ENCODE measurements at regions not wholly inside any gene's neighbourhood (a gene's known extent, or its start where the extent isn't known, plus 50 kb on each side); places are given as distances from the start of the nearest gene placed in this dataset.

DNA sequence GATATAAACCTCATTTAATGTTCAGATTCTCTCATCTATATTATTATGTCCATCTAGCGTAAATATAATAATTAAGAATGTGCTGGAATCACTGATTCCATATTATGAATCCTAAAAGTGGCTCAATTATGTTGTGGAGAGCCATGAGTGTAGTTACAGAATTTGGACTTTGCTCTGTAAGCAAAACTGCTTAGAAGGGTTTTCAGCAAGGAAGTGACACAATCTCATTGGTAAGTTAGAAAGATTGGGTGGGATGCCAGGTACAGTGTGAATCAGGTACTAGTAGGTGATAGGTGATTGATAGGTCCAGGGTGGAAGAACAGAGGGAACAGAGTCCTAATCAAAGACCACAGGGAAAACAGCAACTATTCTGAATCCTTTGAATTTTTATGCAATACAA lies 74.9 kb upstream of the ABLIM1 start:
- no peak overlapping the region for H3K4me3 ChIP-seq (ENCODE audit: insufficient read depth, low read depth, low read length)
- DNase-seq (ENCODE audit: low read depth) = no peak
- H3K27ac ChIP-seq (ENCODE audit: low read depth, low read length) = no peak overlapping the region
- no peaks in the 10 kb centered on the region for H3K79me2 ChIP-seq (ENCODE audit: insufficient read depth, low read length)
- no peak overlapping the region for H3K27ac Mint-ChIP-seq (ENCODE audit: unreplicated experiment)
- no peak overlapping the region for H3K4me3 Mint-ChIP-seq (ENCODE audit: unreplicated experiment)
- H3K27me3 Mint-ChIP-seq (ENCODE audit: low read depth, unreplicated experiment) = no peaks in the 10 kb centered on the region
- no peak overlapping the region for H3K9ac ChIP-seq (ENCODE audit: low read length)
- H3K27me3 ChIP-seq (ENCODE audit: insufficient read depth, low read length) = no peaks in the 10 kb centered on the region
- no peaks in the 10 kb centered on the region for H4K20me1 ChIP-seq (ENCODE audit: insufficient read depth, low read length)
- H3K9me3 ChIP-seq (ENCODE audit: insufficient read depth, low read depth, low read length) = no peaks in the 10 kb centered on the region
- H3K36me3 ChIP-seq (ENCODE audit: insufficient read depth, low read length) = no peaks in the 10 kb centered on the region
- H3K4me1 ChIP-seq (ENCODE audit: insufficient read depth, low read length) = no peaks in the 10 kb centered on the region
- H3K4me2 ChIP-seq (ENCODE audit: low read length) = no peak overlapping the region
- no peak for FAIRE-seq
- H3K36me3 Mint-ChIP-seq (ENCODE audit: low read depth, unreplicated experiment) = no peaks in the 10 kb centered on the region
- no peaks in the 10 kb centered on the region for H3K4me1 Mint-ChIP-seq (ENCODE audit: low read depth, unreplicated experiment)
- H3K9me3 Mint-ChIP-seq (ENCODE audit: unreplicated experiment) = no peaks in the 10 kb centered on the region
- no peak overlapping the region for H2AFZ ChIP-seq (ENCODE audit: low read depth, low read length)
- no peak for TF ChIP-seq EZH2 (IDR thresholded peaks at IDR 0.05; ENCODE audit: insufficient read depth, low read length)
- TF ChIP-seq, protein P1, sequence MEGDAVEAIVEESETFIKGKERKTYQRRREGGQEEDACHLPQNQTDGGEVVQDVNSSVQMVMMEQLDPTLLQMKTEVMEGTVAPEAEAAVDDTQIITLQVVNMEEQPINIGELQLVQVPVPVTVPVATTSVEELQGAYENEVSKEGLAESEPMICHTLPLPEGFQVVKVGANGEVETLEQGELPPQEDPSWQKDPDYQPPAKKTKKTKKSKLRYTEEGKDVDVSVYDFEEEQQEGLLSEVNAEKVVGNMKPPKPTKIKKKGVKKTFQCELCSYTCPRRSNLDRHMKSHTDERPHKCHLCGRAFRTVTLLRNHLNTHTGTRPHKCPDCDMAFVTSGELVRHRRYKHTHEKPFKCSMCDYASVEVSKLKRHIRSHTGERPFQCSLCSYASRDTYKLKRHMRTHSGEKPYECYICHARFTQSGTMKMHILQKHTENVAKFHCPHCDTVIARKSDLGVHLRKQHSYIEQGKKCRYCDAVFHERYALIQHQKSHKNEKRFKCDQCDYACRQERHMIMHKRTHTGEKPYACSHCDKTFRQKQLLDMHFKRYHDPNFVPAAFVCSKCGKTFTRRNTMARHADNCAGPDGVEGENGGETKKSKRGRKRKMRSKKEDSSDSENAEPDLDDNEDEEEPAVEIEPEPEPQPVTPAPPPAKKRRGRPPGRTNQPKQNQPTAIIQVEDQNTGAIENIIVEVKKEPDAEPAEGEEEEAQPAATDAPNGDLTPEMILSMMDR (IDR thresholded peaks at IDR 0.05; ENCODE audit: insufficient read depth, low read depth, low read length) = no peak

DNA sequence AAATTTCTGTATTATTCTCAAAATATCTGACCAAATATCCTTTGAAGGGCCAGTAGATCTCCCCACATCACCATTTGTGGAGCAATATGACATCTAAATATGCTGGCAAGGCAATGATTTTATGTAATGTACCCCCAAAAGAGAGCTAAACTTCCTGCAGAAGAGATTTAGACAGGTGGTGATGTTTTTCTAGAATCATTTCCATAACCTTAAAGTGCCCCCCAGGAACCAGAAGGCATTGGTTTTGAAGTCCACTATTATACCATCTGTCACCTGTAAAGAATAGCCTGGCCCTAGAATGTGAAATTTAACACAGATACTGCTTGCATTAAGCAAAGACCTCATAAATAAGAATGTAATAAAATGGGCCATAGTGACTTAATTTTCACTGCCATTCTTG lies 77.9 kb upstream of the ABLIM1 start:
- no peak overlapping the region for H2AFZ ChIP-seq (ENCODE audit: low read depth, low read length)
- no peaks in the 10 kb centered on the region for H3K4me1 ChIP-seq (ENCODE audit: insufficient read depth, low read length)
- H3K4me2 ChIP-seq (ENCODE audit: low read length) = no peak overlapping the region
- H3K36me3 Mint-ChIP-seq (ENCODE audit: low read depth, unreplicated experiment) = no peaks in the 10 kb centered on the region
- no peaks in the 10 kb centered on the region for H3K36me3 ChIP-seq (ENCODE audit: insufficient read depth, low read length)
- no peak overlapping the region for H3K9ac ChIP-seq (ENCODE audit: low read length)
- no peak overlapping the region for H3K27ac Mint-ChIP-seq (ENCODE audit: unreplicated experiment)
- FAIRE-seq (no peak), DNase-seq (ENCODE audit: low read depth) (no peak)
- TF ChIP-seq, protein P1 (IDR thresholded peaks at IDR 0.05; ENCODE audit: insufficient read depth, low read depth, low read length) = no peak
- no peak for TF ChIP-seq EZH2 (IDR thresholded peaks at IDR 0.05; ENCODE audit: insufficient read depth, low read length)
- H3K4me1 Mint-ChIP-seq (ENCODE audit: low read depth, unreplicated experiment) = no peaks in the 10 kb centered on the region
- H3K79me2 ChIP-seq (ENCODE audit: insufficient read depth, low read length) = no peaks in the 10 kb centered on the region
- no peak overlapping the region for H3K27ac ChIP-seq (ENCODE audit: low read depth, low read length)
- no peaks in the 10 kb centered on the region for H3K27me3 ChIP-seq (ENCODE audit: insufficient read depth, low read length)
- no peaks in the 10 kb centered on the region for H4K20me1 ChIP-seq (ENCODE audit: insufficient read depth, low read length)
- no peak overlapping the region for H3K4me3 Mint-ChIP-seq (ENCODE audit: unreplicated experiment)
- H3K27me3 Mint-ChIP-seq (ENCODE audit: low read depth, unreplicated experiment) = peaks cover 2% of the 10 kb centered on the region
- H3K9me3 Mint-ChIP-seq (ENCODE audit: unreplicated experiment) = no peaks in the 10 kb centered on the region
- no peaks in the 10 kb centered on the region for H3K9me3 ChIP-seq (ENCODE audit: insufficient read depth, low read depth, low read length)
- no peak overlapping the region for H3K4me3 ChIP-seq (ENCODE audit: insufficient read depth, low read depth, low read length)

- Histone ChIP-seq H2AFZ (ENCODE audit: low read depth, low read length) (no peak overlapping the region), H4K20me1 (ENCODE audit: insufficient read depth, low read length) (no peaks in the 10 kb centered on the region)
Observed at GRCh38 chr10:114743521-114744231, 77.9 kb upstream of the FHIP2A start.

More at GRCh38 chr10:114743521-114744231, 77.9 kb upstream of the FHIP2A start:
- H3K79me2 ChIP-seq (ENCODE audit: insufficient read depth, low read length) = no peaks in the 10 kb centered on the region
- Mint-ChIP-seq H3K4me3 (ENCODE audit: unreplicated experiment) (no peak overlapping the region), H3K36me3 (ENCODE audit: low read depth, unreplicated experiment) (peaks cover 2% of the 10 kb centered on the region), H3K27ac (ENCODE audit: unreplicated experiment) (no peak overlapping the region), H3K27me3 (ENCODE audit: low read depth, unreplicated experiment) (peaks cover 14% of the 10 kb centered on the region), H3K4me1 (ENCODE audit: low read depth, unreplicated experiment) (no peaks in the 10 kb centered on the region), H3K9me3 (ENCODE audit: unreplicated experiment) (no peaks in the 10 kb centered on the region)
- no peak overlapping the region for H3K4me2 ChIP-seq (ENCODE audit: low read length)
- H3K27ac ChIP-seq (ENCODE audit: low read depth, low read length) = no peak overlapping the region
- no peaks in the 10 kb centered on the region for H3K27me3 ChIP-seq (ENCODE audit: insufficient read depth, low read length)
- DNase-seq (ENCODE audit: low read depth) (no peak), FAIRE-seq (no peak)
- H3K36me3 ChIP-seq (ENCODE audit: insufficient read depth, low read length) = no peaks in the 10 kb centered on the region
- H3K4me3 ChIP-seq (ENCODE audit: insufficient read depth, low read depth, low read length) = no peak overlapping the region
- H3K9me3 ChIP-seq (ENCODE audit: insufficient read depth, low read depth, low read length) = no peaks in the 10 kb centered on the region
- H3K9ac ChIP-seq (ENCODE audit: low read length) = no peak overlapping the region
- TF ChIP-seq EZH2 (IDR thresholded peaks at IDR 0.05; ENCODE audit: insufficient read depth, low read length) = no peak
- TF ChIP-seq, protein P1 (IDR thresholded peaks at IDR 0.05; ENCODE audit: insufficient read depth, low read depth, low read length) = no peak
- H3K4me1 ChIP-seq (ENCODE audit: insufficient read depth, low read length) = no peaks in the 10 kb centered on the region

Measured in astrocyte (in vitro differentiated cells and primary cell).